ENCODE measurements at regions not wholly inside any gene's neighbourhood (a gene's known extent, or its start where the extent isn't known, plus 50 kb on each side); places are given as distances from the start of the nearest gene placed in this dataset.
A peak's percentile ranks its signal among the peaks of the same experiment; 100 is the strongest.

DNA sequence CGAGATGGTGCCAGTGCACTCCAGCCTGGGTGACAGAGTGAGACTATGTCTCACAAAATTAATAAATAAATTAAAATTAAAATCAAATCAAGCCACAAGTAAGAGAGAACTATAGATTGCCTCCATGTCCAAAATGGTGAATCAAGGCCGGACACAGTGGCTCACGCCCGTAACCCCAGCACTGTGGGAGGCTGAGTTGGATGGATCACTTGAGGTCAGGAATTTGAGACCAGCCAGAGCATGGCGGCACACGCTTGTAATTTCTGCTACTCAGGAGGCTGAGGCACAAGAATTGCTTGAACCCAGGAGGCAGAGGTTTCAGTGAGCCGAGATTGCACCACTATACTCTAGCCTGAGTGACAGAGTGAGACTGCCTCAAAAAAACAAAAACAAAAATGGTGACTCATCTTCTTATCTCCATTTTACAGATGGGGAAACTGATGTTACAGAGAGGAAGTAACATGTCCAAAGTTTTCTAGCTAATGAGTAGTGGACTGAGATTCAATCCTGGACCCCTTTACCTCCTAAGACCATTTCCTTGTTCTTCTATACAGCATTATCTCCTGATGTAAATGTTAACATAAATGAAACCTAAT lies 99.0 kb upstream of the HNRNPU start (continued):
- TF ChIP-seq, protein P1, sequence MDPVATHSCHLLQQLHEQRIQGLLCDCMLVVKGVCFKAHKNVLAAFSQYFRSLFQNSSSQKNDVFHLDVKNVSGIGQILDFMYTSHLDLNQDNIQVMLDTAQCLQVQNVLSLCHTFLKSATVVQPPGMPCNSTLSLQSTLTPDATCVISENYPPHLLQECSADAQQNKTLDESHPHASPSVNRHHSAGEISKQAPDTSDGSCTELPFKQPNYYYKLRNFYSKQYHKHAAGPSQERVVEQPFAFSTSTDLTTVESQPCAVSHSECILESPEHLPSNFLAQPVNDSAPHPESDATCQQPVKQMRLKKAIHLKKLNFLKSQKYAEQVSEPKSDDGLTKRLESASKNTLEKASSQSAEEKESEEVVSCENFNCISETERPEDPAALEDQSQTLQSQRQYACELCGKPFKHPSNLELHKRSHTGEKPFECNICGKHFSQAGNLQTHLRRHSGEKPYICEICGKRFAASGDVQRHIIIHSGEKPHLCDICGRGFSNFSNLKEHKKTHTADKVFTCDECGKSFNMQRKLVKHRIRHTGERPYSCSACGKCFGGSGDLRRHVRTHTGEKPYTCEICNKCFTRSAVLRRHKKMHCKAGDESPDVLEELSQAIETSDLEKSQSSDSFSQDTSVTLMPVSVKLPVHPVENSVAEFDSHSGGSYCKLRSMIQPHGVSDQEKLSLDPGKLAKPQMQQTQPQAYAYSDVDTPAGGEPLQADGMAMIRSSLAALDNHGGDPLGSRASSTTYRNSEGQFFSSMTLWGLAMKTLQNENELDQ (CRISPR knock-in tag; IDR thresholded peaks at IDR 0.05; ENCODE audit: borderline replicate concordance), result no peak
- TF ChIP-seq, protein P2, sequence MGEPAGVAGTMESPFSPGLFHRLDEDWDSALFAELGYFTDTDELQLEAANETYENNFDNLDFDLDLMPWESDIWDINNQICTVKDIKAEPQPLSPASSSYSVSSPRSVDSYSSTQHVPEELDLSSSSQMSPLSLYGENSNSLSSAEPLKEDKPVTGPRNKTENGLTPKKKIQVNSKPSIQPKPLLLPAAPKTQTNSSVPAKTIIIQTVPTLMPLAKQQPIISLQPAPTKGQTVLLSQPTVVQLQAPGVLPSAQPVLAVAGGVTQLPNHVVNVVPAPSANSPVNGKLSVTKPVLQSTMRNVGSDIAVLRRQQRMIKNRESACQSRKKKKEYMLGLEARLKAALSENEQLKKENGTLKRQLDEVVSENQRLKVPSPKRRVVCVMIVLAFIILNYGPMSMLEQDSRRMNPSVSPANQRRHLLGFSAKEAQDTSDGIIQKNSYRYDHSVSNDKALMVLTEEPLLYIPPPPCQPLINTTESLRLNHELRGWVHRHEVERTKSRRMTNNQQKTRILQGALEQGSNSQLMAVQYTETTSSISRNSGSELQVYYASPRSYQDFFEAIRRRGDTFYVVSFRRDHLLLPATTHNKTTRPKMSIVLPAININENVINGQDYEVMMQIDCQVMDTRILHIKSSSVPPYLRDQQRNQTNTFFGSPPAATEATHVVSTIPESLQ (CRISPR knock-in tag; IDR thresholded peaks at IDR 0.05), result no peak
- TF ChIP-seq, protein P3, sequence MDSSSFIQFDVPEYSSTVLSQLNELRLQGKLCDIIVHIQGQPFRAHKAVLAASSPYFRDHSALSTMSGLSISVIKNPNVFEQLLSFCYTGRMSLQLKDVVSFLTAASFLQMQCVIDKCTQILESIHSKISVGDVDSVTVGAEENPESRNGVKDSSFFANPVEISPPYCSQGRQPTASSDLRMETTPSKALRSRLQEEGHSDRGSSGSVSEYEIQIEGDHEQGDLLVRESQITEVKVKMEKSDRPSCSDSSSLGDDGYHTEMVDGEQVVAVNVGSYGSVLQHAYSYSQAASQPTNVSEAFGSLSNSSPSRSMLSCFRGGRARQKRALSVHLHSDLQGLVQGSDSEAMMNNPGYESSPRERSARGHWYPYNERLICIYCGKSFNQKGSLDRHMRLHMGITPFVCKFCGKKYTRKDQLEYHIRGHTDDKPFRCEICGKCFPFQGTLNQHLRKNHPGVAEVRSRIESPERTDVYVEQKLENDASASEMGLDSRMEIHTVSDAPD (CRISPR knock-in tag; IDR thresholded peaks at IDR 0.05), result no peak
- TF ChIP-seq NR3C1 (CRISPR knock-in tag; IDR thresholded peaks at IDR 0.05), result no peak
- TF ChIP-seq TAF15 (IDR thresholded peaks at IDR 0.05; ENCODE audit: low read depth, low read length), result no peak
- TF ChIP-seq, protein P4, sequence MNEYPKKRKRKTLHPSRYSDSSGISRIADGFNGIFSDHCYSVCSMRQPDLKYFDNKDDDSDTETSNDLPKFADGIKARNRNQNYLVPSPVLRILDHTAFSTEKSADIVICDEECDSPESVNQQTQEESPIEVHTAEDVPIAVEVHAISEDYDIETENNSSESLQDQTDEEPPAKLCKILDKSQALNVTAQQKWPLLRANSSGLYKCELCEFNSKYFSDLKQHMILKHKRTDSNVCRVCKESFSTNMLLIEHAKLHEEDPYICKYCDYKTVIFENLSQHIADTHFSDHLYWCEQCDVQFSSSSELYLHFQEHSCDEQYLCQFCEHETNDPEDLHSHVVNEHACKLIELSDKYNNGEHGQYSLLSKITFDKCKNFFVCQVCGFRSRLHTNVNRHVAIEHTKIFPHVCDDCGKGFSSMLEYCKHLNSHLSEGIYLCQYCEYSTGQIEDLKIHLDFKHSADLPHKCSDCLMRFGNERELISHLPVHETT (CRISPR knock-in tag; conservative IDR thresholded peaks at IDR 0.05 in 1 of 2, IDR thresholded peaks at IDR 0.05 in 1 of 2), result no peak
- no peak for TF ChIP-seq ZNF584 (CRISPR knock-in tag; IDR thresholded peaks at IDR 0.05; ENCODE audit: low read depth)
- TF ChIP-seq, protein P5, sequence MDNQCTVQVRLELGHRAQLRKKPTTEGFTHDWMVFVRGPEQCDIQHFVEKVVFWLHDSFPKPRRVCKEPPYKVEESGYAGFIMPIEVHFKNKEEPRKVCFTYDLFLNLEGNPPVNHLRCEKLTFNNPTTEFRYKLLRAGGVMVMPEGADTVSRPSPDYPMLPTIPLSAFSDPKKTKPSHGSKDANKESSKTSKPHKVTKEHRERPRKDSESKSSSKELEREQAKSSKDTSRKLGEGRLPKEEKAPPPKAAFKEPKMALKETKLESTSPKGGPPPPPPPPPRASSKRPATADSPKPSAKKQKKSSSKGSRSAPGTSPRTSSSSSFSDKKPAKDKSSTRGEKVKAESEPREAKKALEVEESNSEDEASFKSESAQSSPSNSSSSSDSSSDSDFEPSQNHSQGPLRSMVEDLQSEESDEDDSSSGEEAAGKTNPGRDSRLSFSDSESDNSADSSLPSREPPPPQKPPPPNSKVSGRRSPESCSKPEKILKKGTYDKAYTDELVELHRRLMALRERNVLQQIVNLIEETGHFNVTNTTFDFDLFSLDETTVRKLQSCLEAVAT (IDR thresholded peaks at IDR 0.05), result no peak
- TF ChIP-seq BRF1 (IDR thresholded peaks at IDR 0.05; ENCODE audit: borderline replicate concordance, extremely low read depth, insufficient read length), result no peak
- no peak for TF ChIP-seq PHB (CRISPR knock-in tag; IDR thresholded peaks at IDR 0.05)
- no peak for TF ChIP-seq KLF16 (IDR thresholded peaks at IDR 0.05)
- TF ChIP-seq RBM22 (IDR thresholded peaks at IDR 0.05; ENCODE audit: low read depth, low read length, poor library complexity, severe bottlenecking), result no peak
- peak; percentile 10 for TF ChIP-seq FOS (IDR thresholded peaks at IDR 0.05; ENCODE audit: extremely low read depth, insufficient read length)
- peak; percentile 94 for TF ChIP-seq SMARCA4 (IDR thresholded peaks at IDR 0.05)
- TF ChIP-seq ATF7 (IDR thresholded peaks at IDR 0.05), result peak; percentile 55; the same call in 1 of the 2 replicates
- TF ChIP-seq NBN (IDR thresholded peaks at IDR 0.05; ENCODE audit: low read depth), result no peak
- peak; percentile 75 for TF ChIP-seq MEIS2 (IDR thresholded peaks at IDR 0.05; ENCODE audit: partially characterized antibody)

Data from K562 (cell line).